ENCODE measurements at regions not wholly inside any gene's neighbourhood (a gene's known extent, or its start where the extent isn't known, plus 50 kb on each side); places are given as distances from the start of the nearest gene placed in this dataset.
"Not testable (repeated sequence)": the region's sequence is repeated elsewhere in the genome, so short reads cannot be mapped to it uniquely, and the experiment has no call there.

DNA sequence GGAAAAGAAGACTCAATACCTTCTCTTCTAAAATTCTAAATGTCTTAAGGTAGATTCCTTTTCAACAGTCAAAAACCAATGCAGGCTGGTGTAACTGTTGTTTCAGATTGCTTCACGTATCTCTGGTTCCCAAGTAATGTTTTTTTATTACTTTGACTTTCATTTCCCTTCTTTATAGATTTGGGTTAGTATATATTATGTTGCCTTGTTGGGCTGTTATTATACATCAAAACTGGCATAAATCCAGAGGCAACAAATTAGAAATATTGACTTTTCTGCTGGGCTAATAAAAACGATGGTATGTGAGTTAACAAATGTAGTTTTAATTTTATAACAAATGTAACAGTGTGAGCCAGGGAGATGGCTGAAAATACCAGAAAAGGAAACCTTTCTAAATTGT, 444.7 kb upstream of the TENM3 start:
- no peak for DNase-seq (ENCODE audit: extremely low read depth, low read depth)

DNA sequence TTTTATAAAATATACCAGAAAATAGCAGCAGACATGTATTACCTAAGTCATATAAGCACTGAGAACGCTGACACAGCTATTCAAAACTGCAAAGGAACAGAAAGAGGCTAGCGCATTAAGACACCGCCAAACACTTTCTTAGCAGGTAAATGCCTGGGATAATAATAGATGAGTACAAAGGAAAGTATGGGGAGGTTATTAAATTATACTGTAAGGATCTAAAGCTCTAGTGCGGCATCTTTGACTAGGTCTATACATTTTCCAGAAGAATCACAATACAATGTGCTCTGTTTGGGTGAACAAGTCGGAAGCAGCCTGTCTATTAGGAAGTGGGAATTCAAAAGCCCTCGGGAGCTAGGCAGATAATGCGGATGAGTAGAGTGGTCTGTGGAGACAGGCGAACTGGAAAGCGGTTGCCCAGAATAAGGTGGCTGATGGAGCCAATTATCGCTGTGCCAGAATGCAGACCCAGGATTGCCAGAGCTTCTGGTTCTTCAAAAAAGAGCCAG, 443.6 kb upstream of the TENM3 start:
- no peak for DNase-seq (ENCODE audit: extremely low read depth, low read depth)
- TF ChIP-seq, protein P1, sequence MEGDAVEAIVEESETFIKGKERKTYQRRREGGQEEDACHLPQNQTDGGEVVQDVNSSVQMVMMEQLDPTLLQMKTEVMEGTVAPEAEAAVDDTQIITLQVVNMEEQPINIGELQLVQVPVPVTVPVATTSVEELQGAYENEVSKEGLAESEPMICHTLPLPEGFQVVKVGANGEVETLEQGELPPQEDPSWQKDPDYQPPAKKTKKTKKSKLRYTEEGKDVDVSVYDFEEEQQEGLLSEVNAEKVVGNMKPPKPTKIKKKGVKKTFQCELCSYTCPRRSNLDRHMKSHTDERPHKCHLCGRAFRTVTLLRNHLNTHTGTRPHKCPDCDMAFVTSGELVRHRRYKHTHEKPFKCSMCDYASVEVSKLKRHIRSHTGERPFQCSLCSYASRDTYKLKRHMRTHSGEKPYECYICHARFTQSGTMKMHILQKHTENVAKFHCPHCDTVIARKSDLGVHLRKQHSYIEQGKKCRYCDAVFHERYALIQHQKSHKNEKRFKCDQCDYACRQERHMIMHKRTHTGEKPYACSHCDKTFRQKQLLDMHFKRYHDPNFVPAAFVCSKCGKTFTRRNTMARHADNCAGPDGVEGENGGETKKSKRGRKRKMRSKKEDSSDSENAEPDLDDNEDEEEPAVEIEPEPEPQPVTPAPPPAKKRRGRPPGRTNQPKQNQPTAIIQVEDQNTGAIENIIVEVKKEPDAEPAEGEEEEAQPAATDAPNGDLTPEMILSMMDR (IDR thresholded peaks at IDR 0.05; ENCODE audit: low read depth, low read length) = no peak

More for the DNA sequence above, 444.7 kb upstream of the TENM3 start:
- TF ChIP-seq, protein P1 (IDR thresholded peaks at IDR 0.05; ENCODE audit: low read depth, low read length) = no peak

DNA sequence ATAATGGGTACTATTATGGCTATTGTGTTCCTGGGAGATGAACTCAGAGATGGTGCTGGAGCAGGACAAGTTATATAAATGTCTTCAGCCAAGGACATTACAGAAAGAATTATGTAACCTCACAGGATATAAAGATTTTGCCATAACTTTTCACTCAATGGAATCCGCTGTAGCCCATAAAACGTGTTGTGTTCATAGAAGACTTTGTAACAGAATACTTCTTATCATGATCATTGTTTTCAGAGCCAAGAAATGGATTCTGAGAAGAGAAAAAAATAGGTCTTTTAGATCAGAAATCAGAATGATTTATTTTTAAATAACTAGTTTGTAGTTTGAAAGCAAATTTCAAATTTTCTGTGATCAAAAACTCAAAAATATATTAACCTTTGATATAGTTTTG, 441.0 kb upstream of the TENM3 start:
- TF ChIP-seq, protein P1 (IDR thresholded peaks at IDR 0.05; ENCODE audit: low read depth, low read length) = no peak
- DNase-seq (ENCODE audit: extremely low read depth, low read depth) = no peak

DNA sequence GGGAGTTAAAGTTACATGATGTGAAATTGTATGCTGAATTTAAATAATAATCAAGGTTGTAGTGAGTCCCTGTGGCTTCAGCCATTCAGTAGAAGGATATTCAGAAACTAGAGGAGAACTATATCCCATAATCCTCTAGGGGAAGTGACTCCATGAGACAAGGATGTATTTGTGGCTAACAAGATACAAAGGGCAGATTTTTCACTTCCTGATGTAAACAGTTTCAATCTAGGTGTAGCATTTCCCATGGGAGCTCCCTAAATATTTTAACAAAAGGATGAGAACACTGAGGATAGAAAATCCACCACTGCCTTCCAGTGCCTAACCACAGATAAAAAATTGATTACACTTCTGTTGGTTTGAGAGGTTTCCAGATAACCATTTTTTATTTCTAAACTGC, 435.4 kb upstream of the TENM3 start:
- TF ChIP-seq, protein P1 (IDR thresholded peaks at IDR 0.05; ENCODE audit: low read depth, low read length) = no peak
- DNase-seq (ENCODE audit: extremely low read depth, low read depth) = no peak

DNA sequence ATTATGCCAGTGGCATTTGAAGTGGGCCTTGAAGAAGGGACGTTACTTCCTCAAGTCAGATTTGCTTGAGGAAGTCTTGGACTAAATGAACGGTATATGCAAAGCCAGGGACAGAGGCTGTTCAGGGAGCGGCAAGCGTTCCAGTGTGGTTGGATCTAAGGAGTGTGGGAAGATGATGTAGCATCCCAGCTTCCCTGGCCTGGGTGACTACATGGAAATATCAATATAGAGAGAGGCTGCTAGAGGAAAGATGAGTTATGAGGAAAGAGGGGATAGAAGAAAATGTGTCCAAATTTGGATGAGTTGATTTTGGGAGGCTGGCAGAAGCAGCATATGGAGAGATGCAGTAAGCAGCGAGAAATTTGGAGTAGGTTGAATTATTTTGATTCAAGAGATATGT, 432.5 kb upstream of the TENM3 start:
- no peak for DNase-seq (ENCODE audit: extremely low read depth, low read depth)
- TF ChIP-seq, protein P1 (IDR thresholded peaks at IDR 0.05; ENCODE audit: low read depth, low read length) = no peak

DNA sequence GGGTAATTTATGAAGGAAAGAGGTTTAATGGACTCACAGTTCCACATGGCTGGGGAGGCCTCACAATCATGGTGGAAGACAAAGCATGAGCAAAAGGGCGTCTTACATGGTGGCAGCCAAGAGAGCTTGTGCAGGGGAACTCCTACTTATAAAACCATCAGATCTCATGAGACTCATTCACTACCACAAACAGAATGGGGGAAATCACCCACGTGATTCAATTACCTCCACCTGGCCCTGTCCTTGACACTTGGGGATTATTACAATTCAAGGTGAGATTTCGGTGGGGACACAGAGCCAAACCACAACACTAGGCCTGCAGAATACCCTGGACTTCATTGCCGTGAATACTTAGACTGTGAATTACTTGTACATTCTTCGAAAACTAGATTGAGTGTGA, 431.7 kb upstream of the TENM3 start:
- not testable (repeated sequence) for DNase-seq (ENCODE audit: extremely low read depth, low read depth)

DNA sequence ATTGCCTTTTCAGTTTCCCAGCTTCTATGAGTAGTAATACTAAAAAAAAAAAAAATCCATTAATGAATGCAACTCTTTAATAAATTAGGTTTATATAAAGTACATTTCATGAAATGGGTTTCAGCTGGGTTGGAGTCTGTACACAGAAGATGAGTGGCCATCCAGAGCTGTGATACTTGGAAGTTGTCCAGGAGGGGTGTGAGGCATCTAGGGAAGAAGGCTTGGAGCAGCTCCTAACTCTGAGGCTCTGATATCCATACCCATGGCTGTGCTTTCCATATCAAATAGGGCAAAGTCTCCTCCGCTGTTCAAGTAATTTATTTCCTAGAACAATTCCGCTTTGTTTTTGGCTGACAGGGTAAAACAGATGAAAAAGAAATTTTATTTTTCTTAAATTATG, 423.3 kb upstream of the TENM3 start:
- TF ChIP-seq, protein P1 (IDR thresholded peaks at IDR 0.05; ENCODE audit: low read depth, low read length) = no peak
- no peak for DNase-seq (ENCODE audit: extremely low read depth, low read depth)

DNA sequence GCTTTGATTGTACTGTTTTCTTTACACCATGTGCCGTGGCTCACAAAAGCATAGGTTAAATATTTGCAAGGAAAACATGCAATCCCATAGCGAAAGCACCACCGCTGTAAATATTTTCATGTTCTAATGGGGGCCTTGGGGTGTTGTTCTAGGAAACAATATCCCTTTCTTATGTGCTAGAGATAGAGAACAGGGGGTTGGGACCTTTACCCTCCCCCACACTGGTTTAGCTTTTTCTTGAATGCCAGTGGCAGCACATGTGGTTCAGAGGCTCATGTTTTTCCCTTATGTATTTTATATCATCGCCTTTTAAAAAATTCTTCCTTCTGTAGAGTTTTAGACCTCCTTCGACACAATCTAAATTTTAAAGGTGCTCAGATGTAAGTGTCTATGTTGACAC, 422.6 kb upstream of the TENM3 start:
- no peak for DNase-seq (ENCODE audit: extremely low read depth, low read depth)
- TF ChIP-seq, protein P1 (IDR thresholded peaks at IDR 0.05; ENCODE audit: low read depth, low read length) = no peak
